GM19397 (cell line): ENCODE measurements at regions not wholly inside any gene's neighbourhood (a gene's known extent, or its start where the extent isn't known, plus 50 kb on each side); places are given as distances from the start of the nearest gene placed in this dataset.
"Not testable (repeated sequence)": the region's sequence is repeated elsewhere in the genome, so short reads cannot be mapped to it uniquely, and the experiment has no call there.

Experiments
- ATAC-seq: cut with Tn5 transposase; IDR thresholded peaks from one replicate; pipeline ENCODE4 v1.9.1; 2021; ENCODE audit warnings: mild to moderate bottlenecking, moderate library complexity; ENCODE audit not compliant: unreplicated experiment

DNA sequence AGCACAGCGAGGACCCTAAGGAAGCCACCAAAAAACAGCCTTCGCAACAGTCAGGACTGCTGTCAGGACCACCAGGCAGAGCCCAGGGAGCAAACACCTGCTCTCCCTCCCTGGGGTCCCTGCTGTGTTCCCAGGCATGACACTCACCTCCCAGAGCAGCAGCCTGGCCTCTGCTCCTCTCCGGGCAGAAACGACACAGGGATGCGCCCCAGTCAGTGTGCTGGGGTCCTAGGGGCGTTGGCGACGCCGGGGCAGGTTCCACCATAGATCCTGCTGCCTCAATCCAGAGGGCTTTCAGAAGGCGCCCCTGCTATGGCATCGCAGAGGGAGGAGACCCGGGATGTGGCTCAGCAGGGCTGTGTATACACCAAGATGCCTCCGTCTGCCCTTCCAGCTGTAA is 169.7 kb upstream of the FOXD4L5 start:
- not testable (repeated sequence) for ATAC-seq

DNA sequence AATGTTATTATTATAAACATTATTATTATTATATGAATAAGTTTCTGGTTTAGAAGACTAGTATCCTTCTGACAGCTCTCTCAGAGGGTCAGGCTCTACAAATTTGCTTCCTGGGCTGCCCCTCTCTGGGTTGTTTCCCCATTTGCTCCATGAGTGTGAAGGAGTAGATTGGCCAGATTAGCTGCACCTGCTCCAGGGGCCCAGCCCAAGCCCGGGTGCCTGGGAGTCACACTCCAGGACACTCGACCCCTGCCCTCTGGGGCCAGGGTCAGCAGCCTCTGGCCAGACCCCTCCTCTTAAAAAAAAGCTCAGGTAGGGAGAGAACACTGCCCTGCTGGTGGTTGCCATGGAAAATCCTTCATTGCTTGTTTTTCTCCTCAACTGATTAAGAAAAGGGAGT is 169.0 kb upstream of the FOXD4L5 start:
- ATAC-seq = not testable (repeated sequence)

- ATAC-seq = not testable (repeated sequence)
Observed at GRCh38 chr9:65449886-65450610, 165.0 kb upstream of the FOXD4L5 start.

DNA sequence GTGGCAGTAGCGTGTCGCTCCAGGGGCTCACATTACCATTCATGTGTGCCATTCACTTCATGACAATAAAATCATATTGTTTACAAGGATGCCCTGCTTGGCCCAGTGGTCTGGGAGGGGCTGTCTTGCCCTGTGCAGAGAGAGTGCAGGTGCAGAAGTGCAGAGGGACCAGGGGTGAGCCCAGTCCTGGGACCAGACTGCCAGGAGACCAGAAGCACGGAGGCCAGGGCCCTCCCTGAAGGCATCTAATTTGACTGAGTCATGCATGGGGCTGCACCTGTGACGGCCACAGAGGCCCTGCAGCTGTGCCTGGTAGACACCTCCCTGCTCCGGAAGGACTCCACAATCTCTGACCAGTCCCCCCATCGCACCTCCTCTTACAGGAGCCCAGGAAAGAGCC is 164.4 kb upstream of the FOXD4L5 start:
- ATAC-seq = no peak

GRCh38 chr9:65447146-65447545 is 162.1 kb upstream of the FOXD4L5 start:
- not testable (repeated sequence) for ATAC-seq

DNA sequence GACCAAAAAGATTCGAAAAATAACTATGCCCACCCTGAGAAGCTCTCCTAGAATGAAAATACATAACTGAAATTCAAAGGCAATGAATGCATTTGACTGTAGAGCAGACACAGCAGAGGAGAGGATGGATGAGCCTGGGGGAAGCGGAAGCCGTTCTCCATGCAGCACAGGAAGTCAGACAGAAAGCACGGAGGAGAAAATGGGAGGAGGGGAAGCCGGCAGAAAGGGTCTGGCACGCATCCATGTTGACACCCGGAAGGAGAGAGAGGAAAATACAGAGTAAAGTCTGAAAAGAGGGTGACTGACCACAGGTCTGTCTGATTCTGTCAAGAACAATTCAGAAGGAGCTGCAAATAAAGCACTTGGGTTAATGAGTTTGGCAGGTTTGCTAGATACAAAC is 161.0 kb upstream of the FOXD4L5 start:
- not testable (repeated sequence) for ATAC-seq

DNA sequence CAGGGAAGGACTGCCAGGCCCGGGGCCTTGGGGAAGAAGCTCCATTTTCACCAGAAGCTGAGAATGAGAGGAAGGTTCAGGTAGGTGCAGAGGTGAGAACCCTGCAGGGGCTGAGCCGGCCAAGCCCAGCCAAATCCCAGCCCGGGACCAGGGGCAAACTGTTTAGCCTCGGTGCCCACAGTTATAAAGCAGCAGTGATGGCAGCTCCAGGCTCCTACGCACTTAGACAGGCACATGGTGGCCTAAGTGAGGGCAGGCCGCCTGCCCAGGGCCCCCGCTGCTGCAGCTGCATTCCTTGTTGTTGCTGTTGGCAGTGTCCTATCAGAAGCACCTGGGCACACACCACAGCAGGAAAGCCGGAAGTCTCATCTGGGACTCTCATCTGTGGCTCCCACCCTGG is 159.9 kb upstream of the FOXD4L5 start:
- no peak for ATAC-seq

DNA sequence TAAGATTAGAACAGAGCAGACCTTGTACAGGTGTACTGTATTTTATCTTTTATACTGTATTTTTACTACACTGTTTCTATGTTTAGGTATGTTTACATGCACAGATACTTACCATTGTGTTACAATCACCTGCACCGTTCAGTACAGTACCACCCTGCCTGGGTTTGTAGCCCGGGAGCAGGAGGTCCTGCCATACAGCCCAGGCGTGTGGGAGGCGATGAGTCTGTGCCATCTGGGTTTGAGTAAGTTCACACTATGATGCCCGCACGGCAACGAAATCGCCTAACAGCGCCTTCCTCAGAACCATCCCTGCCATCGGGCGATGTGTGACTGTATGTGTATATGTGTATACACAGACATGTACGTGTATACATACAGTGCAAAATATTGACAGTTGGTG is 157.1 kb upstream of the FOXD4L5 start:
- not testable (repeated sequence) for ATAC-seq

DNA sequence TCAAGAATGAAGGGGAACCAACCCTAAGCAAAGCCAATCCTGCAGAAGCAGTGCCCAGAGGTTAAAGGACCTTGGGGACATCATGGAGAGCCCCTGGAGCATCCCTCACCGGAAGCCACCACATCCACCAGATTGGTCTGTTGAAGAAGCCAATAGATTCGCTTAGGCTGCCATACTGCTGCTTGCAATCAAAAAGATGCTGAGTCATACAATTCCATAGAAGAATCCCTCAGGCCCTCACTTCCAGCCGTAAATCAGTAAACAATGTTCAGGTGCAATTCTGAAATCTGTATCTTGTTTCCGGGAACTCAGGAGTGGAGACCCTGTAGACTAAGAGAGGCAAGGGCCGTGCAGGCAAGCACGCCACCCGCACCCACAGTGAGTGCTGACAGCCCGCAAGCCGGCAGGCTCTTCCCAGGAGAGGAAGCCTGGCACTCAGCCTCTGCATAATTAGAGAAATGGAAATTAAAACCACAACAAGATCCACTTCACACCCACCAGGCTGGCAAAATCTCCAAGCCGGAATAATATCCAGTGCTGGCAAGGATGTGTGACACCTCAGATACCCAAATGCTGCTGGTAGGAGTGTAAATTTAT is 156.4 kb upstream of the FOXD4L5 start:
- not testable (repeated sequence) for ATAC-seq

GRCh38 chr9:65437724-65438123 is 152.7 kb upstream of the FOXD4L5 start:
- no peak for ATAC-seq

DNA sequence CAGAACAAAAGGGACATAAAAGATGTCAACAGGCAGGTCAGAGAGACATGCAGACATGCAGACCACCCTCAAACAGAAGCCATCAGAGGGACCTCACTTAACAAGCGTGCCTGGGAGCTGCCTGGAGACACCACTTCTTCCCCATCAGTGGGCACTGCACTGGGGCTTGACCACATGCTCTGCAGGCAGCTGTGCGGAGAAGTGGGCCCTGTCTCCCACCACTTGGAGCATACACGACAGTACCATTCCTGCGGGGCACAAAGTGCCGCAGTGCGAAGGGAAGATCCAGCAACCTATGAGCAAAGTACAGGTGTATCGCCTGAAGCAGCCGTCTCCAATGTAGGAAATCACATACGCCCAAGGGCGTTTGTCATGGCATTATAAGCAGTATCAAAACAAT is 150.5 kb upstream of the FOXD4L5 start:
- ATAC-seq = no peak

GRCh38 chr9:65432722-65433323 is 147.8 kb upstream of the FOXD4L5 start:
- no peak for ATAC-seq

DNA sequence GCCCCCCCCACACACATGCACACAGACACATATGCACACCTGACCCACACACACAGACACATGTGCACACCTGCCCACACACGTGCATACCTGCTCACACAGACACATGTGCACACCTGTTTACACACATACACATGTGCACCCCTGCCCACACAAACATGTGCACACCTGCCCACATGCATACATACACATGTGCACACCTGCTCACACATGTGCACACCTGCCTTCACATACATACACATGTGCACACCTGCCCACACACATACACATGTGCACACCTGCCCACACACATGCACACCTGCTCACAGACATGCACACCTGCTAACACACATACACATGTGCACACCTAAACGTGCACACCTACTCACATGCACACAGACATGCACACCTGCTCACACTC is 147.0 kb upstream of the FOXD4L5 start:
- ATAC-seq = no peak

DNA sequence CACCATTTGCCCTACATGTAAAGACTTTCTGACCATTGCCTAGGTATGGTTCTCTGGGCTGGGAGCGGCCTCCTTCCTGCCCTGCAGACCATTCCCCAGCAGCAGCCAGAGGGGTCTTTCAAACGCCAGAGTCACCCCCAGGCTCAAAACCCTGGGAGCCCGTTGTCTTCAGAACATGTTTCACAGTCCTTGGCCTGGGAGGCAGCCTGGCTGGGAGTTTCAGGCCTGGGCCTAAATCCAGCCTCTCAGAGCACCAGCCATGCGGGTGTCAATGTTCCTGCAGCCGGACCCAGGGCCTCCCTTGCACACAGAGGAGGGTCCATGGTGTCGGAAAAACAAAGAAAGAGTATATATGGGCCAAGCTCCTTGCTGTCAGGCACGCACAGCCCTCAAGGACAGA is 145.2 kb upstream of the FOXD4L5 start:
- ATAC-seq = no peak

- ATAC-seq = not testable (repeated sequence)
Observed at GRCh38 chr9:65427361-65427760, 142.4 kb upstream of the FOXD4L5 start.

- not testable (repeated sequence) for ATAC-seq
Observed at GRCh38 chr9:65426813-65427212, 141.8 kb upstream of the FOXD4L5 start.

- ATAC-seq = no peak
Observed at GRCh38 chr9:65426231-65426630, 141.2 kb upstream of the FOXD4L5 start.

- ATAC-seq = not testable (repeated sequence)
Observed at GRCh38 chr9:65425183-65425582, 140.2 kb upstream of the FOXD4L5 start.

DNA sequence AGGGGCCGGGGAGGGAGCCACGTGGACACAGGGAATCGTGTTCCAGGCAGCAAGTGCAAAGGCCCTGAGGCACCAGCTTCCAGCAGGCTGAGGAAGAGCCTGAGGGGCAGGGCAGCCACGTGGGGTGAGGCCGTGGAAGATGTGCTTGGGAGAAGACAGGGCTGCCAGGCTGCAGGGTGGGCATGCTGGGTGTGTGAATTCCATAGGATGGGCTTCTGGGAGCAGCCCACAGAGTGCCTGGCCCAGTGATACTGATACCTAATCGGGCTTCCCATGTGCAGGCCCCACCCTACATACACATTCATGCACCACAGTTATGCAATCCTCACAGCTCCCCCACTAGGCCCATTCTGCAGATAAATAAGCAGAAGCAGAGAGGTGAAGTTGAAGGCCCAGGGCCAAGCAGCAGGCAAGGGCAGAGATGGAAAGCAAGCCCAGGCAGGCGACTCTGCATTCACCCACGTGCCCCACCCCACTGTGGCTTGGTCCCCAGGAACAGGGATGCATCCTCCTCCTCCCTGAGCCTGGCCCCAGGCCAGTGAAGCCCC is 139.5 kb upstream of the FOXD4L5 start:
- ATAC-seq = not testable (repeated sequence)

- not testable (repeated sequence) for ATAC-seq
Observed at GRCh38 chr9:65423691-65424436, 138.9 kb upstream of the FOXD4L5 start.
